ENCODE measurements at regions not wholly inside any gene's neighbourhood (a gene's known extent, or its start where the extent isn't known, plus 50 kb on each side); places are given as distances from the start of the nearest gene placed in this dataset.
A peak's percentile ranks its signal among the peaks of the same experiment; 100 is the strongest.

DNA sequence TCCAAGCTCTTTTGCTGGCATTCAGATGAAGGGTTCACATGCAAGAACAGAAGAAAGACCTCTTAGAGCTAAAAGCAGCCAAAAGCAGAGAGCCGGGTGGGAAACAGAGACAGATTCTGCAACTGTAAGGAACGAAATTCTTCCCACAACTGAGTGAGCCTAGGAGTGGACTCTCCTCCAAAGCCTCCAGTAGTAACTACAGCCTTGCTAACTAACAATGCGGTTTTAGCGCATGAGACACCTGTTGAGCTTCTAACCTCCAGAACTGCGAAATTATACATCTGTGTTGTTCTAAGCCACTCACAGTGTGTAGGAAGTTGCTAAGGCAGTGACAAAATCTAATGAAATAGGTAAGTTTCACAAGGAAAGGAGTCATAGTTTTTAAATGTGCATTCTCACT is 98.1 kb upstream of the SLITRK1 start:
- DNase-seq (ENCODE audit: low read depth, low spot score), result no peak
- Histone ChIP-seq H3K36me3 (ENCODE audit: control insufficient read depth in 2 of 2, insufficient read depth in 2 of 2, low read length in 1 of 2) (no peaks in the 10 kb centered on the region), H4K20me1 (ENCODE audit: control insufficient read depth, insufficient read depth) (no peaks in the 10 kb centered on the region), H3K27ac (ENCODE audit: control insufficient read depth, insufficient read depth) (no peak overlapping the region), H3K4me2 (ENCODE audit: control insufficient read depth, insufficient read depth) (no peak overlapping the region), H3K79me2 (ENCODE audit: control insufficient read depth, insufficient read depth, low read length) (no peaks in the 10 kb centered on the region), H3K9ac (ENCODE audit: control insufficient read depth, insufficient read depth, low read length) (no peak overlapping the region), H3K4me3 (no peak overlapping the region), H3K4me1 (ENCODE audit: control insufficient read depth, insufficient read depth, low read length) (no peaks in the 10 kb centered on the region), H3K27me3 (replicated peaks in 1 of 2; ENCODE audit: control insufficient read depth in 2 of 2, insufficient read depth in 2 of 2, low read length in 1 of 2) (no peaks in the 10 kb centered on the region), H3K9me3 (replicated peaks; ENCODE audit: control insufficient read depth, insufficient read depth, low read length) (no peaks in the 10 kb centered on the region; the same call in 2 of the 3 replicates), H2AFZ (ENCODE audit: control insufficient read depth, low read depth, low read length) (no peak overlapping the region)
- POLR2A ChIA-PET, result no interaction called here
- SMC1A ChIA-PET (ENCODE audit: uncharacterized antibody, unreplicated experiment), result no interaction called here
- FAIRE-seq, result no peak
- in situ Hi-C loops (cut with MboI) (no loop called here), intact Hi-C loops (cut with micrococcal nuclease; ENCODE audit: unreplicated experiment) (no loop called here)
- ATAC-seq, result no peak
- RAD21 ChIA-PET (ENCODE audit: unreplicated experiment), result no interaction called here
- 48% methylated on average over 5 of the region's 5 CpGs for WGBS (ENCODE audit: insufficient coverage, insufficient replicate concordance, low lambda C conversion rate, missing lambda C conversion rate)
- TF ChIP-seq RUNX3 (IDR thresholded peaks at IDR 0.05; ENCODE audit: low read length) (peak; percentile 24; the same call in 1 of the 2 replicates), SUPT20H (IDR thresholded peaks at IDR 0.05; ENCODE audit: borderline replicate concordance, control insufficient read depth, low read depth, low read length) (no peak)
- CTCF ChIA-PET, result no interaction called here
- BruUV-seq (replicated peaks), result no TSS peak

DNA sequence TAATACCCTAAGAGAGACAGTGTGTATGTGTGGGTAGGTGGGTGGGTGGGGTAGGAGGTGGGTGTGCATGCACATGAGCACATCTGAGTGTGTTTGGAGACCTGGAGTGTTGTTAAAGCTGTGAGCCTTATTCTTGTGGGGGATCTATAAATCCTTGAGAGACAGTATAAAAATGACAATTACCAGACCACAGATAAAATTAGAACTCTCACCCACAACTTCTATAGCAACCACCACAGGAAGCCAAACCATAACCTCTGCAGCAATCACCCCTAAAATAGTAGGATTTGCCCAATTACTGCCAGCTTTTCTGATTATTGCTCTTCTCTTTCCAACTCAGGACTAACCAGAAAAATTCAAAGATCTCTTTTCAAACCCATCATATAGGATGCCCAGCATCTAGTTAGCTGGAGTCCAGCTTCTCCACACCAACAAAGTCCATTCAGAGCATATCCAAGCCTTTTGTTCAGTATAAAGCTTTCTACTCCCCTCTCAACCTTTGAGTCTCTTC is 93.4 kb upstream of the SLITRK1 start:
- TF ChIP-seq RUNX3 (IDR thresholded peaks at IDR 0.05; ENCODE audit: low read length) (peak; percentile 80), TBL1XR1 (IDR thresholded peaks at IDR 0.05; ENCODE audit: low read depth, low read length) (no peak), EGR1 (IDR thresholded peaks at IDR 0.05; ENCODE audit: borderline replicate concordance in 1 of 2, low read depth in 2 of 2, low read length in 2 of 2) (peak in 1 of 2 experiments; percentile 14; a peak in 1 of 3 replicates), IKZF1 (conservative IDR thresholded peaks at IDR 0.05) (peak; percentile 34; the same call in 1 of the 2 replicates), CEBPB (IDR thresholded peaks at IDR 0.05; ENCODE audit: borderline replicate concordance in 1 of 2, low read depth in 2 of 2, low read length in 2 of 2) (no peak), IKZF2 (IDR thresholded peaks at IDR 0.05) (peak in 1 of 2 experiments; percentile 35; a peak in 1 of 4 replicates), POU2F2 (IDR thresholded peaks at IDR 0.05; ENCODE audit: borderline replicate concordance, low read depth, low read length) (no peak), PKNOX1 (IDR thresholded peaks at IDR 0.05) (0 out of 2 replicates have a peak, but pooled peaks have one; percentile 20), MTA2 (IDR thresholded peaks at IDR 0.05; ENCODE audit: low read depth) (peak; percentile 65), CBFB (IDR thresholded peaks at IDR 0.05; ENCODE audit: low read depth) (0 out of 2 replicates have a peak, but pooled peaks have one; percentile 19), MEF2A (IDR thresholded peaks at IDR 0.05; ENCODE audit: insufficient read depth, low read depth, low read length) (peak; percentile 8; the same call in 1 of the 2 replicates), KAT2A (conservative IDR thresholded peaks at IDR 0.05; ENCODE audit: control insufficient read depth, low read depth, low read length) (no peak), EED (IDR thresholded peaks at IDR 0.05; ENCODE audit: low read depth) (0 out of 2 replicates have a peak, but pooled peaks have one; percentile 12), MEF2B (IDR thresholded peaks at IDR 0.05; ENCODE audit: partially characterized antibody, poor library complexity, severe bottlenecking) (peak; percentile 62)
- FAIRE-seq, result no peak
- no peaks in the 10 kb centered on the region for H3K27me3 ChIP-seq (replicated peaks in 1 of 2; ENCODE audit: control insufficient read depth in 2 of 2, insufficient read depth in 2 of 2, low read length in 1 of 2)
- POLR2A ChIA-PET, result interaction anchor here (0.7 to 1.7 kb wide), 3 partner anchors 10 to 30 kb away, joined by 3 to 4 read pairs (median 3); no protein-coding TSS in a partner anchor
- H3K27ac ChIP-seq (ENCODE audit: control insufficient read depth, insufficient read depth), result no peak overlapping the region
- SMC1A ChIA-PET (ENCODE audit: uncharacterized antibody, unreplicated experiment), result interaction anchor here (0.7 to 1.6 kb wide), 3 partner anchors 11 to 119 kb away, joined by 3 to 8 read pairs (median 4); no protein-coding TSS in a partner anchor
- intact Hi-C loops (cut with micrococcal nuclease; ENCODE audit: unreplicated experiment) (no loop called here), in situ Hi-C loops (cut with MboI) (no loop called here)
- RAD21 ChIA-PET (ENCODE audit: unreplicated experiment), result interaction anchor here (0.6 to 2.1 kb wide), 7 partner anchors 9 to 1328 kb away, joined by 3 to 7 read pairs (median 3); no protein-coding TSS in a partner anchor
- peak overlapping the region; percentile 48 for H3K4me2 ChIP-seq (ENCODE audit: control insufficient read depth, insufficient read depth)
- H3K9me3 ChIP-seq (replicated peaks; ENCODE audit: control insufficient read depth, insufficient read depth, low read length), result no peaks in the 10 kb centered on the region; the same call in 2 of the 3 replicates
- peak; percentile 33 for DNase-seq (ENCODE audit: low read depth, low spot score)
- H2AFZ ChIP-seq (ENCODE audit: control insufficient read depth, low read depth, low read length), result no peak overlapping the region; the same call in 1 of the 2 replicates
- no peaks in the 10 kb centered on the region for H3K4me1 ChIP-seq (ENCODE audit: control insufficient read depth, insufficient read depth, low read length)
- H3K4me3 ChIP-seq, result no peak overlapping the region
- H3K79me2 ChIP-seq (ENCODE audit: control insufficient read depth, insufficient read depth, low read length), result no peaks in the 10 kb centered on the region
- H3K9ac ChIP-seq (ENCODE audit: control insufficient read depth, insufficient read depth, low read length), result no peak overlapping the region
- ATAC-seq, result peak; percentile 91
- BruUV-seq (replicated peaks), result no TSS peak
- CTCF ChIA-PET, result interaction anchor here (1.4 to 1.8 kb wide), 2 partner anchors 9 to 26 kb away, joined by 3 to 6 read pairs; no protein-coding TSS in a partner anchor
- no peaks in the 10 kb centered on the region for H3K36me3 ChIP-seq (ENCODE audit: control insufficient read depth in 2 of 2, insufficient read depth in 2 of 2, low read length in 1 of 2)
- H4K20me1 ChIP-seq (ENCODE audit: control insufficient read depth, insufficient read depth), result no peaks in the 10 kb centered on the region
